Keratinocyte (primary cell): ENCODE measurements at regions not wholly inside any gene's neighbourhood (a gene's known extent, or its start where the extent isn't known, plus 50 kb on each side); places are given as distances from the start of the nearest gene placed in this dataset.

ENCODE experiments used
- DNase-seq: peaks from one replicate; pipeline ENCODE4 v3.0.0-alpha.2; 2011; ENCODE audit warnings: low read depth, missing footprints, low spot score
- FAIRE-seq: peaks from 2 replicates; lab custom pipeline; 2011; peaks lifted over from hg19 to GRCh38; lab: Jason Lieb, UNC
- H2AFZ ChIP-seq: 2 replicates; pipeline ENCODE4 v1.6.0; 2012; ENCODE audit warnings: low read length, control low read depth, inconsistent platforms; ENCODE audit not compliant: control insufficient read depth
- H3K27ac ChIP-seq: 2 replicates; pipeline ENCODE4 v1.5.1; 2011; ENCODE audit warnings: low read length; ENCODE audit not compliant: control insufficient read depth, insufficient read depth
- H3K27me3 ChIP-seq: 3 replicates; pipeline ENCODE4 v1.6.0; 2011; ENCODE audit warnings: low read length; ENCODE audit not compliant: control insufficient read depth, insufficient read depth; ENCODE audit errors: extremely low read depth
- H3K36me3 ChIP-seq, 2 experiments: 2 replicates in 1 of 2; 3 replicates in 1 of 2; pipeline ENCODE4 v1.5.1; 2011; ENCODE audit warnings: low read length in 2 of 2, mild to moderate bottlenecking in 1 of 2; ENCODE audit not compliant: control insufficient read depth in 2 of 2, insufficient read depth in 2 of 2; ENCODE audit errors: extremely low read depth in 1 of 2
- H3K4me1 ChIP-seq: 3 replicates; pipeline ENCODE4 v1.5.1; 2011; ENCODE audit warnings: low read length; ENCODE audit not compliant: control insufficient read depth, insufficient read depth; ENCODE audit errors: extremely low read depth
- H3K4me2 ChIP-seq: 3 replicates; pipeline ENCODE4 v1.6.0; 2011; ENCODE audit warnings: low read depth, low read length; ENCODE audit not compliant: control insufficient read depth, insufficient read depth; ENCODE audit errors: extremely low read depth
- H3K4me3 ChIP-seq, 3 experiments: fragments of 200-600 bp in 1 of 3; sonication (generic) in 1 of 3; 2 replicates in 2 of 3; 3 replicates in 1 of 3; pipeline ENCODE4 v1.5.1; 2011 to 2016; ENCODE audit warnings: low read length in 3 of 3, mild to moderate bottlenecking in 3 of 3, control low read depth in 2 of 3, inconsistent platforms in 1 of 3, low read depth in 1 of 3, mixed read lengths in 1 of 3, mixed run types in 1 of 3, moderate library complexity in 1 of 3; ENCODE audit not compliant: control insufficient read depth in 2 of 3, insufficient read depth in 2 of 3; ENCODE audit errors: extremely low read depth in 1 of 3
- H3K79me2 ChIP-seq: 2 replicates; pipeline ENCODE4 v1.6.0; 2012; ENCODE audit warnings: low read length; ENCODE audit not compliant: control insufficient read depth, insufficient read depth
- H3K9ac ChIP-seq: 3 replicates; pipeline ENCODE4 v1.6.0; 2011; ENCODE audit warnings: low read length; ENCODE audit not compliant: control insufficient read depth, insufficient read depth; ENCODE audit errors: extremely low read depth
- H3K9me1 ChIP-seq: 3 replicates; pipeline ENCODE4 v1.6.0; 2011; ENCODE audit warnings: low read length; ENCODE audit not compliant: control insufficient read depth, insufficient read depth; ENCODE audit errors: extremely low read depth
- H3K9me3 ChIP-seq: 2 replicates; pipeline ENCODE4 v1.5.1; 2012; ENCODE audit warnings: low read depth, low read length; ENCODE audit not compliant: control insufficient read depth
- H4K20me1 ChIP-seq: 3 replicates; pipeline ENCODE4 v1.6.0; 2011; ENCODE audit warnings: low read length; ENCODE audit not compliant: control insufficient read depth, insufficient read depth; ENCODE audit errors: extremely low read depth
- CTCF ChIP-seq, 3 experiments: IDR thresholded peaks in 1 of 3; conservative IDR thresholded peaks in 1 of 3; optimal IDR thresholded peaks in 1 of 3; 2 replicates in 2 of 3; 3 replicates in 1 of 3; pipeline versions ENCODE3 to v1.5.1; 2011; ENCODE audit warnings: low read length in 3 of 3, mild to moderate bottlenecking in 3 of 3, moderate library complexity in 2 of 3, control low read depth in 1 of 3, inconsistent platforms in 1 of 3; ENCODE audit not compliant: insufficient read depth in 2 of 3; ENCODE audit errors: extremely low read depth in 1 of 3
- EZH2 ChIP-seq: IDR thresholded peaks from one replicate; pipeline ENCODE4 v1.6.1; 2012; ENCODE audit warnings: inconsistent platforms, mild to moderate bottlenecking, low read length, moderate library complexity
- dilution Hi-C: fragments of 300-500 bp; cut with MboI; formaldehyde crosslinking; loops from one replicate; pipeline ENCODE4 v1.7.0; 2020; ENCODE audit warnings: low sequenced_read_pairs; ENCODE audit not compliant: extremely low pct_ligation_motif_present

- FAIRE-seq: no peak
- Histone ChIP-seq H3K9me3 (no peaks in the 10 kb centered on the region), H3K27ac (no peak overlapping the region), H3K4me3 (no peak overlapping the region), H2AFZ (no peak overlapping the region), H3K79me2 (no peaks in the 10 kb centered on the region), H4K20me1 (no peaks in the 10 kb centered on the region), H3K9me1 (no peaks in the 10 kb centered on the region), H3K9ac (no peak overlapping the region), H3K4me2 (no peak overlapping the region), H3K36me3 (no peaks in the 10 kb centered on the region), H3K4me1 (no peaks in the 10 kb centered on the region), H3K27me3 (no peaks in the 10 kb centered on the region)
- TF ChIP-seq EZH2 (no peak), CTCF (optimal IDR thresholded peaks at IDR 0.05 in 1 of 3, IDR thresholded peaks at IDR 0.05 in 1 of 3, conservative IDR thresholded peaks at IDR 0.05 in 1 of 3; ENCODE audit: extremely low read depth in 1 of 3, insufficient read depth in 2 of 3, low read length in 3 of 3) (no peak)
- dilution Hi-C loops: no loop called here
- no peak for DNase-seq
Observed at GRCh38 chr7:67571026-67571545, 574.5 kb downstream of the TYW1 start.

- Histone ChIP-seq H3K4me2 (no peak overlapping the region), H2AFZ (no peak overlapping the region), H3K27ac (no peak overlapping the region), H3K9me1 (no peaks in the 10 kb centered on the region), H3K9me3 (no peaks in the 10 kb centered on the region), H3K4me3 (no peak overlapping the region), H3K4me1 (no peaks in the 10 kb centered on the region), H3K9ac (no peak overlapping the region), H3K27me3 (no peaks in the 10 kb centered on the region), H4K20me1 (no peaks in the 10 kb centered on the region), H3K79me2 (no peaks in the 10 kb centered on the region), H3K36me3 (no peaks in the 10 kb centered on the region)
- dilution Hi-C loops: no loop called here
- FAIRE-seq (no peak), DNase-seq (no peak)
- TF ChIP-seq EZH2 (no peak), CTCF (optimal IDR thresholded peaks at IDR 0.05 in 1 of 3, IDR thresholded peaks at IDR 0.05 in 1 of 3, conservative IDR thresholded peaks at IDR 0.05 in 1 of 3; ENCODE audit: extremely low read depth in 1 of 3, insufficient read depth in 2 of 3, low read length in 3 of 3) (no peak)
Observed at GRCh38 chr7:67573639-67574038, 577.0 kb downstream of the TYW1 start.
